Naive B cell (primary cell): ENCODE measurements at regions not wholly inside any gene's neighbourhood (a gene's known extent, or its start where the extent isn't known, plus 50 kb on each side); places are given as distances from the start of the nearest gene placed in this dataset.

Experiments
- ATAC-seq, 2 donors: fragments of 150-1000 bp; cut with Tn5 transposase; 2 replicates each; pipeline ENCODE4 v1.10.0; 2021; ENCODE audit warnings: low read depth in 2 of 2, mild to moderate bottlenecking in 2 of 2, moderate library complexity in 2 of 2
- DNase-seq: peaks from one replicate; pipeline ENCODE4 v3.0.0; 2022
- H3K27ac Mint-ChIP-seq, 6 donors: one replicate each; pipeline ENCODE4 v1.8.0; 2020 to 2022; ENCODE audit warnings: mild to moderate bottlenecking in 6 of 6, mixed read lengths in 6 of 6, moderate library complexity in 5 of 6, inconsistent platforms in 2 of 6
- H3K27me3 Mint-ChIP-seq, 3 donors: one replicate each; pipeline ENCODE4 v1.8.0; 2021 to 2022; ENCODE audit warnings: mixed read lengths in 3 of 3, mild to moderate bottlenecking in 1 of 3
- H3K36me3 Mint-ChIP-seq, 2 donors: one replicate each; pipeline ENCODE4 v1.8.0; 2020 to 2022; ENCODE audit warnings: mixed read lengths in 2 of 2, inconsistent platforms in 1 of 2, mild to moderate bottlenecking in 1 of 2
- H3K4me1 Mint-ChIP-seq, 3 donors: one replicate each; pipeline ENCODE4 v1.8.0; 2020 to 2022; ENCODE audit warnings: mixed read lengths in 3 of 3, inconsistent platforms in 1 of 3, mild to moderate bottlenecking in 1 of 3, moderate library complexity in 1 of 3
- H3K4me3 Mint-ChIP-seq, 8 donors: one replicate each; pipeline ENCODE4 v1.8.0; 2020 to 2022; ENCODE audit warnings: mild to moderate bottlenecking in 8 of 8, mixed read lengths in 8 of 8, moderate library complexity in 8 of 8, inconsistent platforms in 2 of 8
- H3K9me3 Mint-ChIP-seq, 7 donors: one replicate each; pipeline ENCODE4 v1.8.0; 2020 to 2022; ENCODE audit warnings: mixed read lengths in 7 of 7, mild to moderate bottlenecking in 5 of 7, inconsistent platforms in 2 of 7, moderate library complexity in 1 of 7

DNA sequence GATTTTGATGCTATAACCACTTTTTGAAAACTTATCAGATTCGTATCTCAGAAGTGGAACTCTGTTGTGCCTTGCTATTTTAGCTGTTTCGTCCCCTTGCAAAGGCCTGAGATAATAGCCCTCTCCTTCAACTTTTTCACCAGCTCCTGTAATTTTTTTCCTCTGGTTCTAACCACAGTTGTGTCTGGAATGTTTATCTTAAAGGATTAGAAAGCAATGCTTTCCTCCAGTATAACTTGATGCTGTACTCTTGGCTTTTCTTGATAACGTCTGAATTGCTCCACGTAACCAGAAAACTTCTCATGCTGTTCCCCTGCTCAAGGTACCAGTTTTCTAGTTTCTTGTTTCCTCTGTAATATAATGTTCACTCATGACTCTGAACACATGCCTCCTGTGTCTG is 209.4 kb downstream of the DTWD2 start:
- Mint-ChIP-seq H3K27me3 (no peaks in the 10 kb centered on the region), H3K9me3 (peaks cover 0 to 10% (median 4%) of the 10 kb centered on the region in 7 donors), H3K36me3 (no peaks in the 10 kb centered on the region), H3K4me3 (no peak overlapping the region), H3K4me1 (peaks cover 0 to 4% (median 0%) of the 10 kb centered on the region in 3 donors), H3K27ac (no peak overlapping the region)
- ATAC-seq = no peak
- DNase-seq = no peak

DNA sequence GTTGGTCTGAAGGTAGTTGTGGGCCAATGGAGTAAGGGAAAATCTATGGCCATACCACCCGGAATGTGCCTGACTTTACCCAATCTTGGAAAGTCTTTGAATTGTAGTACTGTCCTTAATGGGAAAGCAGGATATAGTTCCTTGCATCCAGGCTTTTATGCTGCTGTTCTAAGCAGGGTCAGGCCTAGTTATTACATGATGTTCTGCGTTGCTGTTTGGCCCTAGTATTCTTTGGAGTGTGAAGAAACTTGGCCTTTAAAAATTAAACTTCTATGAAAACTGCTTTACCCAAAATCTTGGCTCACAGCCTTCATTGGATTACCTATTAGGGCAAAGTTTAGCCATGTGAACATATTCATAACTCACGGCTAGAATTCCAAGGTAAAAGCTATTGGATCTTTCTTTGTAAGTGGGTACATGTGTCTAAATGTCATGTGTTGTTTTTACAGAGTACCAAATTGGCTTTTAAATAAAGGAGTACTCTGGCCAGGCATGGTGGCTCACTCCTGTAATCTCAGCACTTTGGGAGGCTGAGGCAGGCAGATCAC is 211.1 kb downstream of the DTWD2 start:
- Mint-ChIP-seq H3K4me3 (no peak overlapping the region), H3K36me3 (no peaks in the 10 kb centered on the region), H3K27ac (no peak overlapping the region), H3K9me3 (peaks cover 0 to 9% (median 3%) of the 10 kb centered on the region in 7 donors), H3K27me3 (no peaks in the 10 kb centered on the region), H3K4me1 (peaks cover 0 to 4% (median 0%) of the 10 kb centered on the region in 3 donors)
- DNase-seq (no peak), ATAC-seq (no peak)

DNA sequence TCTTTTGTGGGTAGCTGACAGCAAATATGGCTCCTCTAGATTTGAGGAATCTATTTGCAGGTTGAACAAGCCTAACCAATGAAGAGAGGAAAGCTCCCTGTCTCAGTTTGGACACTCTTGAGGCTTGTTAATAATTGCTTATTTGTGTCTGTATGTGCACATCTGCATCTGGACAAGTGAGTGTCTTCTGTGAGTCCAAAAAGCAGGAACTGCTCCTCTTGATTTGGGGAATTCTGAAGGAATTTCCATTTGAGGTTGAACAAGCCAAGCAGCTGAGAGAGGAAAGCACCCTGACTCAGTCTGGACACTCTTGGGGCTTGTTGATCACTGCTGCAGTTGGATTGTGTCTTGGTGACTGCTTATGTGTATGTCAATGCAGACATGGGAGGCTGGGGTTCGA is 211.6 kb downstream of the DTWD2 start:
- Mint-ChIP-seq H3K9me3 (peaks cover 0 to 4% (median under 1%) of the 10 kb centered on the region in 7 donors), H3K27me3 (peaks cover 0 to 4% (median under 1%) of the 10 kb centered on the region in 3 donors), H3K27ac (no peak overlapping the region), H3K4me1 (peaks cover 0 to 4% (median 0%) of the 10 kb centered on the region in 3 donors), H3K36me3 (peaks cover under 1% of the 10 kb centered on the region in 2 donors), H3K4me3 (no peak overlapping the region)
- no peak for DNase-seq
- ATAC-seq = no peak

DNA sequence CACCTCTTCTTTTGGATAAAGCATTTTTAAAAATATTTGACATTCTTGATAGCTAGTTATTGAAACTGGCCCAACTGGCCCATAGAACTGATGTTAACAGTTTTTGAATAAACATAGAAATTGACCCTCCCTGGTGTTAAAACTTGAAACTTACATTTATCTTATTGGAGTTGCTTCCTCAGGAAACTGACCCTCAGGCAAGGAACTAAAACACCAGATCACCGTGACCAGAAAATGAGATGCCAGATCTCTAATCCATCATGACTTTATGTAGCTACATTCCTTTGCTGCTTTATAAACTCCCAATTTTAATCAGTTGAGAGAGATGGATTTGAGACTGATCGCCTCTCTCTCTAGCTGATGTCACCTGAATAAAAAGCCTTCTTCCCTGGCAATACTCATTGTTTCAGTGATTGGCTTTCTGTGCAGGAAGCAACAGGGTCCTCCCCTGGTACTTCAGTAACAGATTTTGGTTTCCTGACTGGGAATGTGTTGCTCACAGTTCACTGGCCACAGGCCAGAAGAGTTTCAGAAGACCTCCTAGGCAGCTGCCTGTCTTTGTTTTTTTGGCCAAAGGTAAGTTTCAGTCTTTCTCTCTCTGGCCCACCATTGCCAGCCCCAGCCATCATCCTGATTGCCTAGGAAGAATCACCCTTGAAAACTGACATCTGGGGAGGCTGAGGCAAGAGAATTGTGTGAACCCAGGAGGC is 212.4 kb downstream of the DTWD2 start:
- no peak for DNase-seq
- Mint-ChIP-seq H3K36me3 (peaks cover 5 to 8% of the 10 kb centered on the region in 2 donors), H3K4me3 (no peak overlapping the region), H3K27ac (no peak overlapping the region), H3K9me3 (peaks cover 0 to 8% (median 3%) of the 10 kb centered on the region in 7 donors), H3K27me3 (peaks cover 4 to 12% (median 8%) of the 10 kb centered on the region in 3 donors), H3K4me1 (peaks cover 0 to 4% (median 0%) of the 10 kb centered on the region in 3 donors)
- no peak for ATAC-seq

DNA sequence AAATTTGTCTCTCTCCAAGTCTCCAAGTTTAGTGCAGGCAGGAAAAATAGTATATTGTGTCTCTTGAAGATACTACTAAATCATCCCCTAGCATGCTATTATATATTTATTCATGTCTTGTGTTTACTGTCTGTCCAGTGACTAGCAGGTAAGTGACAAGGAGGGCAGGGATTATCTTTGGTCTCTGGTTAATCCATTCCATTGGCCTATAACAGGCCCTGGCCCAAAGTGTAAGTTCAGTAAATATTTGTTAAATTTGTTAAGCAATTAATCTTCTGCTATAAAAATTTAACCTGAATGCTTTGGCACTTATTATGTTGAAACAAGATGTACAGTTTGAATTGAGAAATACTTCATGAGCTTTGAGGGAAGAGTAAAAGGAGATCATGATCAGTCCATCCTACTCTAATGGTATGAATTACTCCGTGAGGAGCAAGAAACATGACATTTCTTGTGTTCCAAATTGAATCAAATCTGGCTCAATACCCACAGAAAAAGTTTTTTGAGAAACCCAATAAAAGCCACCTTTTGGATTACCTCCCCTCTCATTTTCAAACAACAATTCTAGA is 219.7 kb downstream of the DTWD2 start:
- Mint-ChIP-seq H3K27ac (no peak overlapping the region), H3K4me3 (no peak overlapping the region), H3K9me3 (peaks cover 0 to 28% (median 7%) of the 10 kb centered on the region in 7 donors), H3K4me1 (no peaks in the 10 kb centered on the region), H3K36me3 (peaks cover 5 to 8% of the 10 kb centered on the region in 2 donors), H3K27me3 (peaks cover 9 to 13% (median 13%) of the 10 kb centered on the region in 3 donors)
- ATAC-seq (no peak), DNase-seq (no peak)

DNA sequence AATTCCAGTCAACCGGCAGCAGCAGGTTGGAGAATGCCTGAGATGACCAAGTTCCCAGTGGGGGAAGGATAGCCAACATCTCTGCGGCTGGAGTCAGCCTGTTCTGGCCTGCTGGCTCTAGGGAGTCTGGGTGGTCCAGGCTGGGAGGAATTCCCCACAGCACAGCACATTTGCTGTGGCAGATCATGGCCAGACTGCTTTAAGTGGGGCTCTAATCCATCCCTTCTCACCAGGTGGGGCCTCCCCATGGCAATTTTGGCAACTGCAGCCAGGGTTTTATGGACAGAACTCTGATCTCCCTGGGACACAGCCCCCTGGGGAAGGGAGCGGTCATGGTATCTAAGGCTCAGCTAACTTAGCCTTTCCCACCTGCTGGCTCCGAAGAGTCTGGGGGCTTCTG is 226.1 kb downstream of the DTWD2 start:
- H3K4me1 Mint-ChIP-seq = no peaks in the 10 kb centered on the region

DNA sequence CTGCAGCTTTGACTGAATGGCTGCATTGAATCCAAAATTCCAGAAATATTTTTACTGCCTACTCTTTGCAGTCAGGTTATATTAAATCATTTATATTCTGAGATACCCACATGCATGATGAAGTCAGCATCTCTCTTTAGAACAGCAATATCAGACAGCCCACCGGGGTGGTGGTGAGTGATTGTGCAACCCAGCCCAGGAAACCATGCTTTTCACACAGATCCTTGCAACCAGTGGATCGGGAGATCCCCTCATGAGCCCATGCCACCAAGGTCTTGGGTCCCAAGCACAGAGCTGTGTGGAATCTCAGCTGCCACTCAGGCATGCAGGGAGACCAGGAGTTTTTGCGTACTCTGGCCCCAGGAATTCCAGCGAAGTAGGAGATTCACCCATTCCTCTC is 226.5 kb downstream of the DTWD2 start:
- no peaks in the 10 kb centered on the region for H3K4me1 Mint-ChIP-seq
- peaks cover 0 to 13% (median 0%) of the 10 kb centered on the region in 3 donors for H3K27me3 Mint-ChIP-seq
- H3K36me3 Mint-ChIP-seq = no peaks in the 10 kb centered on the region
- H3K4me3 Mint-ChIP-seq = no peak overlapping the region
- peaks cover 0 to 17% (median 9%) of the 10 kb centered on the region in 7 donors for H3K9me3 Mint-ChIP-seq
- no peak for ATAC-seq
- no peak overlapping the region for H3K27ac Mint-ChIP-seq
- no peak for DNase-seq

More for the DNA sequence above, 226.1 kb downstream of the DTWD2 start:
- DNase-seq (no peak), ATAC-seq (no peak)
- Mint-ChIP-seq H3K9me3 (peaks cover 0 to 21% (median 9%) of the 10 kb centered on the region in 7 donors), H3K27ac (no peak overlapping the region), H3K27me3 (peaks cover 0 to 13% (median 4%) of the 10 kb centered on the region in 3 donors), H3K36me3 (no peaks in the 10 kb centered on the region), H3K4me3 (no peak overlapping the region)

DNA sequence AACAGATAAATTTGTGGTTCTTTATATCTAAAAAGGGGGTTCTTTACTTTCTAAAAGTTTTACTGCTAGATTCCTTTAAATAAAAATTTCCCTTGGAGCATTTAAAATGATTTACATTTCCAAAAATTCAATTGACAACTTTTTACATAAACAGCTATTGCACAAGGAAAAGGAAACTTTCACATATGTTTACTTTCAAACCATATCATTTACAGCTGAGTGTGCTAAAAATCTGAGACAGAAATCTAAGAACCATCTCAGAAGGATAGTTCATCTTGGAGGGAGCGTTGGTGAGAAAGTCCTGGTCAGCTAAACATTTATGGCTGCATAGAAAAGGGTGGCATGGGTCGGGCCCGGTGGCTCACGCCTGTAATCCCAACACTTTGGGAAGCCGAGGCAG is 235.4 kb downstream of the DTWD2 start:
- Mint-ChIP-seq H3K9me3 (peaks cover 3 to 10% (median 8%) of the 10 kb centered on the region in 7 donors), H3K27ac (no peak overlapping the region), H3K27me3 (peaks cover 0 to 6% (median 0%) of the 10 kb centered on the region in 3 donors), H3K4me1 (no peaks in the 10 kb centered on the region), H3K36me3 (peaks cover 0 to 3% of the 10 kb centered on the region in 2 donors), H3K4me3 (no peak overlapping the region)
- ATAC-seq = no peak
- DNase-seq = no peak

DNA sequence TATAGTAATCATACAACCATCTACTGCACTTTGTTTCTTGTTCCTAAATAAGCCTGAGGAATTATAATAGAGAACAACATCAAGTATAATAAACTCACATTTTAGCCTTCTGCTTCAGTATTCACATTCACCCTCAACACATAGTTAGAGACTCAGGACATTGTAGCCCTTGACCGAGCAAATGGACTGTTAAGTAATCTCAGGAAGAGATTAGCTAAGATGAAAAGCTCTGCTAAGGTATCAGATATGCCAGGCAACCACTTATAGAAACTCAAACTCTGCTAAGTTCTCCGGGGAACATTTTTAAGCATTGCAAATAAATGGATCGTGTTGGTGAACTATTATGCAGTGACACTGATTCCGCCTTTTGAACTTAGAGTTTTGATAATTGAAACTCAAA is 252.0 kb downstream of the DTWD2 start:
- no peaks in the 10 kb centered on the region for H3K36me3 Mint-ChIP-seq
- peaks cover 0 to 10% (median 0%) of the 10 kb centered on the region in 3 donors for H3K27me3 Mint-ChIP-seq
- no peak overlapping the region for H3K4me3 Mint-ChIP-seq
- no peaks in the 10 kb centered on the region for H3K4me1 Mint-ChIP-seq
- no peak for ATAC-seq
- DNase-seq = no peak
- H3K9me3 Mint-ChIP-seq = peaks cover 9 to 41% (median 15%) of the 10 kb centered on the region in 7 donors
- no peak overlapping the region for H3K27ac Mint-ChIP-seq

DNA sequence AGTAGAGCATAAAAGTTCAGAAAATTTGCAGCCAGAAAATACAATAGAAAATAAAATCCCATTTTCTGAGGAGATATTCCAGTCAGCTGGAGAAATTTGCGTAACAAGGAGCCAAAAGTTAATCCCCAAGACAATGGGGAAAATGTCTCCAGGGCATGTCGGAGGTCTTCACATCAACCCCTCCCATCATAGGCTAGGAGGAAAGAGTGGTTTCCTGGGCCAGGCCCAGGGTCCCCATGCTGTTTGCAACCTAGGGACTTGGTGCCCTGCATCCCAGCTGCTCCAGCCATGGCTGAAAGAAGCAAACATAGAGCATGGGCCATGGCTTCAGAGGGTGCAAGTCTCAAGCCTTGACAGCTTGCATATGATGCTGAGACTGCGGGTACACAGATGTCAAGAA is 255.0 kb downstream of the DTWD2 start:
- no peak overlapping the region for H3K27ac Mint-ChIP-seq
- ATAC-seq = no peak
- no peak for DNase-seq
- H3K4me3 Mint-ChIP-seq = no peak overlapping the region
- H3K27me3 Mint-ChIP-seq = no peaks in the 10 kb centered on the region
- peaks cover 11 to 57% (median 21%) of the 10 kb centered on the region in 7 donors for H3K9me3 Mint-ChIP-seq
- peaks cover 0 to 4% of the 10 kb centered on the region in 2 donors for H3K36me3 Mint-ChIP-seq
- H3K4me1 Mint-ChIP-seq = no peaks in the 10 kb centered on the region

DNA sequence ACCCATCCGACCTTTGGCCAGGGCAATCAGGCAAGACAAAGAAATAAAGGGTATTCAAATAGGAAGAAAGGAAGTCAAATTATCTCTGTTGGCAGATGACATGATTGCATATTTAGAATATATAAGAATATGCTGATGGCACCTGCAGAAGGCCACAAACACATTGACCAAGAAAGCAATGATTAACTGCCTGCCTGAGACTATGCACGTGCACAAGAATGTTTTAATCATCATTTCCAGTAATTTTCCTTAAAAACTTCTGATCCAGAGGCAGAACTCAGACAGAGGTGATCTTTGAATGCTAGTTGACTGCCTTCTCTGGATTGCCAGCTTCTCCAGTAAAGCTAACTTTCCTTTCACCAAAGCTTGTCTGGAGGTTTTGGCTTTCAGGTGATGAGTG is 260.2 kb downstream of the DTWD2 start:
- no peaks in the 10 kb centered on the region for H3K4me1 Mint-ChIP-seq
- DNase-seq = no peak
- peaks cover 8 to 32% (median 16%) of the 10 kb centered on the region in 7 donors for H3K9me3 Mint-ChIP-seq
- H3K27me3 Mint-ChIP-seq = peaks cover 0 to 14% (median 11%) of the 10 kb centered on the region in 3 donors
- ATAC-seq = no peak
- H3K36me3 Mint-ChIP-seq = peaks cover 0 to 4% of the 10 kb centered on the region in 2 donors
- H3K27ac Mint-ChIP-seq = no peak overlapping the region
- H3K4me3 Mint-ChIP-seq = no peak overlapping the region

DNA sequence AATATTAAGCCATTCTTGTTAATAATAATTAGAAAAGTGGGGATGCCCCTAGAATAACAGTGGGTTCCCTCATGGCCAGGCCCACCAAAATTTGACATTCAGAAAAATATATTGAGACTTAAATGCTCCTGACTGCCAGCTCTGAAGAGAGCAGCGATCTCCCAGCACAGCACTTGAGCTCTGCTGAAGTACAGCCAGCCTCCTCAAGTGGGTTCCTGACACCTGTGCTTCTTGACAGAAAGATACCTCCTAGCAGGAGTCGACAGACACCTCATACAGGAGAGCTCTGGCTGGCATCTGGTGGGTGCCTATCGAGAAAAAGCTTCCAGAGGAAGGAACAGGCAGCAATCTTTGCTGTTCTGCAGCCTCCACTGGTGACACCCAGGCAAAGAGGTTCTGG is 261.5 kb downstream of the DTWD2 start:
- H3K4me1 Mint-ChIP-seq = peaks cover 0 to 4% (median 0%) of the 10 kb centered on the region in 3 donors
- no peak for ATAC-seq
- H3K9me3 Mint-ChIP-seq = peaks cover 5 to 21% (median 9%) of the 10 kb centered on the region in 7 donors
- peaks cover 0 to 14% (median 11%) of the 10 kb centered on the region in 3 donors for H3K27me3 Mint-ChIP-seq
- no peak overlapping the region for H3K4me3 Mint-ChIP-seq
- H3K36me3 Mint-ChIP-seq = peaks cover 0 to 4% of the 10 kb centered on the region in 2 donors
- DNase-seq = no peak
- no peak overlapping the region for H3K27ac Mint-ChIP-seq

DNA sequence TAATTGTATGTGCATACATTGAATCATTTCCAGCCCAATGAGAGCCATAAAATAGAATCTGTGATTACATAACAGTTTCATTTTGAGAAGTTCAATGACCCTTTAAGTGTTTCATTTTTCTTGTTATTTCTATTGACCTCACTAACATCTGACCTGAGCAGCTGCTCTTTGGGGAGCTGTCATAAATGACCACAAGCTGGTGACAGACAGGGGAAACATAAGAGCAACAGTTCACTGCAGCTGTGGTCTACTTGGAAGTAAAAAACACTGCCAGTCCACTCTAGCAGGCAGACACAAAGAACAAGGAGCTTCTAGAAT is 265.4 kb downstream of the DTWD2 start:
- Mint-ChIP-seq H3K27ac (no peak overlapping the region), H3K27me3 (peaks cover 0 to 13% (median 11%) of the 10 kb centered on the region in 3 donors), H3K4me1 (peaks cover 0 to 4% (median 0%) of the 10 kb centered on the region in 3 donors), H3K4me3 (no peak overlapping the region), H3K36me3 (no peaks in the 10 kb centered on the region), H3K9me3 (peaks cover 0 to 32% (median 14%) of the 10 kb centered on the region in 7 donors)
- ATAC-seq = no peak
- DNase-seq = no peak
